NB4 (cell line): ENCODE measurements at regions not wholly inside any gene's neighbourhood (a gene's known extent, or its start where the extent isn't known, plus 50 kb on each side); places are given as distances from the start of the nearest gene placed in this dataset.
"Not testable (repeated sequence)": the region's sequence is repeated elsewhere in the genome, so short reads cannot be mapped to it uniquely, and the experiment has no call there.

Source experiments
- POLR2A ChIP-seq: IDR thresholded peaks from 2 replicates; pipeline ENCODE4 v1.6.1; 2011; ENCODE audit warnings: mild to moderate bottlenecking; ENCODE audit not compliant: insufficient read length; ENCODE audit errors: extremely low read depth
- TF ChIP-seq, protein P1 (sequence below): IDR thresholded peaks from one replicate; pipeline ENCODE4 v1.5.1; 2012; ENCODE audit warnings: low read depth, low read length

DNA sequence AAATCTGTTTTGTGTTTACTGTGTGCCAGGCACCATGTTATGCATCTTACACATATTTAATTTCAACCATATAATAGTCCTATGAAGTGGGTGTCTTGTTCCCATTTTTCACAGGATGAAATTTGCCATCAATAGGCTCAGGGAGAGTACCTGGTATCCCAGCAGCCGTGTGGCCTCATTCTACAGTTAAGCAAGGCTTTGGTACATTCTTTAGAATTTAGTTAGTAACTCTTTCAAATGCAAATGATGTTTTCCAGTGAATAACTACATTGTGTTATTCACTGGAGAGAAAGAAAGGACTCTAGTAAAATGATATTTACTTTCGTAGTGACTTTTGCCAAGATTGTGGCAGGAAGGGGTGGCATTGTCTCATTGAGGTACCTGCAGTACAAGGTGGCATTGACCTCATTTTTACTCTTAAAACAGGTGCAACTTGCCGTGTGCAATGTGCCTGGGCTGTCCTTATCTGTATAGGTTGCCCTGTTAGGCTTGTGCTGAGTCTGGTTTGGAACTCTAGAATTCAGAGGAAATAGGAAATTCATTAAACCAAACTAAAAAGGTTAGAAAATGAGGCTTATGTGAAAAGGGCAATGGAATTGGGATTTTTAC is 117.4 kb upstream of the NBPF8 start:
- not testable (repeated sequence) for TF ChIP-seq POLR2A
- TF ChIP-seq, protein P1, sequence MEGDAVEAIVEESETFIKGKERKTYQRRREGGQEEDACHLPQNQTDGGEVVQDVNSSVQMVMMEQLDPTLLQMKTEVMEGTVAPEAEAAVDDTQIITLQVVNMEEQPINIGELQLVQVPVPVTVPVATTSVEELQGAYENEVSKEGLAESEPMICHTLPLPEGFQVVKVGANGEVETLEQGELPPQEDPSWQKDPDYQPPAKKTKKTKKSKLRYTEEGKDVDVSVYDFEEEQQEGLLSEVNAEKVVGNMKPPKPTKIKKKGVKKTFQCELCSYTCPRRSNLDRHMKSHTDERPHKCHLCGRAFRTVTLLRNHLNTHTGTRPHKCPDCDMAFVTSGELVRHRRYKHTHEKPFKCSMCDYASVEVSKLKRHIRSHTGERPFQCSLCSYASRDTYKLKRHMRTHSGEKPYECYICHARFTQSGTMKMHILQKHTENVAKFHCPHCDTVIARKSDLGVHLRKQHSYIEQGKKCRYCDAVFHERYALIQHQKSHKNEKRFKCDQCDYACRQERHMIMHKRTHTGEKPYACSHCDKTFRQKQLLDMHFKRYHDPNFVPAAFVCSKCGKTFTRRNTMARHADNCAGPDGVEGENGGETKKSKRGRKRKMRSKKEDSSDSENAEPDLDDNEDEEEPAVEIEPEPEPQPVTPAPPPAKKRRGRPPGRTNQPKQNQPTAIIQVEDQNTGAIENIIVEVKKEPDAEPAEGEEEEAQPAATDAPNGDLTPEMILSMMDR, result not testable (repeated sequence)
